ENCODE measurements at regions not wholly inside any gene's neighbourhood (a gene's known extent, or its start where the extent isn't known, plus 50 kb on each side); places are given as distances from the start of the nearest gene placed in this dataset.

- no peaks in the 10 kb centered on the region for H3K9me1 ChIP-seq (ENCODE audit: control insufficient read depth, extremely low read depth, insufficient read depth, low read length)
- H2AFZ ChIP-seq (ENCODE audit: control insufficient read depth, low read length), result no peak overlapping the region
- H3K4me2 ChIP-seq (ENCODE audit: control insufficient read depth, extremely low read depth, insufficient read depth, low read depth, low read length), result no peak overlapping the region
- peaks cover 2% of the 10 kb centered on the region for H3K9me3 ChIP-seq (ENCODE audit: control insufficient read depth, low read depth, low read length)
- H3K9ac ChIP-seq (ENCODE audit: control insufficient read depth, extremely low read depth, insufficient read depth, low read length), result no peak overlapping the region
- H3K4me3 ChIP-seq (ENCODE audit: control insufficient read depth in 2 of 3, extremely low read depth in 1 of 3, insufficient read depth in 2 of 3, low read depth in 1 of 3, low read length in 3 of 3), result no peak overlapping the region
- no peaks in the 10 kb centered on the region for H3K4me1 ChIP-seq (ENCODE audit: control insufficient read depth, extremely low read depth, insufficient read depth, low read length)
- DNase-seq (ENCODE audit: low read depth, low spot score), result no peak
- H3K79me2 ChIP-seq (ENCODE audit: control insufficient read depth, insufficient read depth, low read length), result no peaks in the 10 kb centered on the region
- dilution Hi-C loops (cut with MboI; ENCODE audit: extremely low pct_ligation_motif_present, low sequenced_read_pairs), result no loop called here
- peak; percentile 55 for FAIRE-seq
- H4K20me1 ChIP-seq (ENCODE audit: control insufficient read depth, extremely low read depth, insufficient read depth, low read length), result no peaks in the 10 kb centered on the region
- no peaks in the 10 kb centered on the region for H3K36me3 ChIP-seq (ENCODE audit: control insufficient read depth in 2 of 2, extremely low read depth in 1 of 2, insufficient read depth in 2 of 2, low read length in 2 of 2)
- H3K27ac ChIP-seq (ENCODE audit: control insufficient read depth, insufficient read depth, low read length), result no peak overlapping the region
- TF ChIP-seq CTCF (optimal IDR thresholded peaks at IDR 0.05 in 1 of 3, IDR thresholded peaks at IDR 0.05 in 1 of 3, conservative IDR thresholded peaks at IDR 0.05 in 1 of 3; ENCODE audit: extremely low read depth in 1 of 3, insufficient read depth in 2 of 3, low read length in 3 of 3) (no peak), EZH2 (IDR thresholded peaks at IDR 0.05; ENCODE audit: low read length) (no peak)
- no peaks in the 10 kb centered on the region for H3K27me3 ChIP-seq (ENCODE audit: control insufficient read depth, extremely low read depth, insufficient read depth, low read length)
Observed at GRCh38 chr12:88753066-88753465, 172.8 kb upstream of the KITLG start.

- no peaks in the 10 kb centered on the region for H4K20me1 ChIP-seq (ENCODE audit: control insufficient read depth, extremely low read depth, insufficient read depth, low read length)
- FAIRE-seq, result no peak
- dilution Hi-C loops (cut with MboI; ENCODE audit: extremely low pct_ligation_motif_present, low sequenced_read_pairs), result no loop called here
- H3K4me3 ChIP-seq (ENCODE audit: control insufficient read depth in 2 of 3, extremely low read depth in 1 of 3, insufficient read depth in 2 of 3, low read depth in 1 of 3, low read length in 3 of 3), result no peak overlapping the region
- no peaks in the 10 kb centered on the region for H3K4me1 ChIP-seq (ENCODE audit: control insufficient read depth, extremely low read depth, insufficient read depth, low read length)
- no peak for DNase-seq (ENCODE audit: low read depth, low spot score)
- H3K4me2 ChIP-seq (ENCODE audit: control insufficient read depth, extremely low read depth, insufficient read depth, low read depth, low read length), result no peak overlapping the region
- no peaks in the 10 kb centered on the region for H3K27me3 ChIP-seq (ENCODE audit: control insufficient read depth, extremely low read depth, insufficient read depth, low read length)
- H3K27ac ChIP-seq (ENCODE audit: control insufficient read depth, insufficient read depth, low read length), result no peak overlapping the region
- TF ChIP-seq EZH2 (IDR thresholded peaks at IDR 0.05; ENCODE audit: low read length) (no peak), CTCF (optimal IDR thresholded peaks at IDR 0.05 in 1 of 3, IDR thresholded peaks at IDR 0.05 in 1 of 3, conservative IDR thresholded peaks at IDR 0.05 in 1 of 3; ENCODE audit: extremely low read depth in 1 of 3, insufficient read depth in 2 of 3, low read length in 3 of 3) (no peak)
- H3K79me2 ChIP-seq (ENCODE audit: control insufficient read depth, insufficient read depth, low read length), result no peaks in the 10 kb centered on the region
- peaks cover 2% of the 10 kb centered on the region for H3K9me3 ChIP-seq (ENCODE audit: control insufficient read depth, low read depth, low read length)
- no peak overlapping the region for H2AFZ ChIP-seq (ENCODE audit: control insufficient read depth, low read length)
- no peaks in the 10 kb centered on the region for H3K36me3 ChIP-seq (ENCODE audit: control insufficient read depth in 2 of 2, extremely low read depth in 1 of 2, insufficient read depth in 2 of 2, low read length in 2 of 2)
- no peak overlapping the region for H3K9ac ChIP-seq (ENCODE audit: control insufficient read depth, extremely low read depth, insufficient read depth, low read length)
- no peaks in the 10 kb centered on the region for H3K9me1 ChIP-seq (ENCODE audit: control insufficient read depth, extremely low read depth, insufficient read depth, low read length)
Observed at GRCh38 chr12:88752183-88752582, 171.9 kb upstream of the KITLG start.
